Spleen (tissue), 11 donors: ENCODE measurements at regions not wholly inside any gene's neighbourhood (a gene's known extent, or its start where the extent isn't known, plus 50 kb on each side); places are given as distances from the start of the nearest gene placed in this dataset.
"Not testable (repeated sequence)": the region's sequence is repeated elsewhere in the genome, so short reads cannot be mapped to it uniquely, and the experiment has no call there.

Experiments
- DNase-seq: peaks from one replicate; pipeline ENCODE4 v3.0.0-alpha.2; 2020
- H3K27ac ChIP-seq, 8 donors: fragments of 200-600 bp; sonication (generic) in 7 of 8; 1 replicate in 4 of 8; 2 replicates in 4 of 8; pipeline versions ENCODE4 v1.5.0 to v1.8.0; 2016 to 2021; ENCODE audit warnings: inconsistent platforms in 4 of 8, mild to moderate bottlenecking in 4 of 8, moderate library complexity in 1 of 8
- H3K27me3 ChIP-seq, 7 donors: fragments of 200-600 bp; sonication (generic) in 6 of 7; replicated peaks in 1 of 7; 1 replicate in 4 of 7; 2 replicates in 3 of 7; pipeline versions ENCODE4 v1.5.0 to v1.8.0; 2016 to 2021; ENCODE audit warnings: inconsistent platforms in 3 of 7, mild to moderate bottlenecking in 1 of 7
- H3K36me3 ChIP-seq, 6 donors: fragments of 200-600 bp; sonication (generic) in 5 of 6; 1 replicate in 4 of 6; 2 replicates in 2 of 6; pipeline versions ENCODE4 v1.5.0 to v1.8.0; 2016 to 2021; ENCODE audit warnings: inconsistent platforms in 2 of 6
- H3K4me1 ChIP-seq, 6 donors: fragments of 200-600 bp; sonication (generic) in 5 of 6; 1 replicate in 3 of 6; 2 replicates in 3 of 6; pipeline versions ENCODE4 v1.5.0 to v1.8.0; 2016 to 2021; ENCODE audit warnings: inconsistent platforms in 3 of 6
- H3K4me3 ChIP-seq, 8 donors: fragments of 200-600 bp; sonication (generic) in 7 of 8; 1 replicate in 4 of 8; 2 replicates in 4 of 8; pipeline versions ENCODE4 v1.5.0 to v1.8.0; 2016 to 2021; ENCODE audit warnings: inconsistent platforms in 4 of 8, mild to moderate bottlenecking in 4 of 8, moderate library complexity in 2 of 8
- H3K9me3 ChIP-seq, 8 donors: fragments of 200-600 bp; sonication (generic) in 7 of 8; 1 replicate in 4 of 8; 2 replicates in 4 of 8; pipeline versions ENCODE4 v1.5.0 to v1.8.0; 2016 to 2021; ENCODE audit warnings: inconsistent platforms in 4 of 8
- WGBS, 5 donors: extraction: QIAGEN DNeasy Blood & Tissue Kit in 3 of 5; methylation state at CpG; one replicate each; pipeline versions ENCODE4 v1.1.5 to v1.1.7; 2013 to 2018; 5-methylcytosine and 5-hydroxymethylcytosine counted together
- intact Hi-C: fragments of 100-400 bp; cut with DNase I; formaldehyde crosslinking; loops from one replicate; pipeline ENCODE4 v1.15.0; 2023; ENCODE audit warnings: low total_unique reads
- donor health status: healthy with polysubstance abuse.
- donor health status: DM: no; HTN: no; CAD: no; lungs with moderate emphysema.
- donor health status: DM: no; HTN: no; CAD: no.
- donor health status: Bipolar disorder and iron deficiency.
- donor health status: healthy.
- donor health status: DM: no; HTN: no; CAD: no.
- donor health status: DM: yes; HTN: yes; CAD: no.

- H3K4me1 ChIP-seq, H3K36me3 ChIP-seq, DNase-seq, intact Hi-C loops, H3K4me3 ChIP-seq, H3K27ac ChIP-seq, H3K27me3 ChIP-seq, H3K9me3 ChIP-seq: not testable (repeated sequence)
- 52 to 80% (median 69%) methylated on average over 2 to 6 of the region's 7 CpGs for WGBS, 5 donors
These were observed 3073.7 kb downstream of the RPIA start for GRCh38 chr2:91765018-91765754.

GRCh38 chr2:91766349-91767048 is 3075.0 kb downstream of the RPIA start:
- WGBS, 5 donors: 62 to 85% (median 66%) methylated on average over 7 to 9 of the region's 9 CpGs
- intact Hi-C loops, DNase-seq, H3K4me1 ChIP-seq, H3K27ac ChIP-seq, H3K36me3 ChIP-seq, H3K27me3 ChIP-seq, H3K4me3 ChIP-seq, H3K9me3 ChIP-seq: not testable (repeated sequence)

- H3K27me3 ChIP-seq, H3K4me1 ChIP-seq, H3K9me3 ChIP-seq, DNase-seq, intact Hi-C loops, H3K4me3 ChIP-seq, H3K36me3 ChIP-seq, H3K27ac ChIP-seq: not testable (repeated sequence)
- 68 to 93% (median 77%) methylated on average over 3 of the region's 3 CpGs for WGBS, 5 donors
These were observed 3076.8 kb downstream of the RPIA start for GRCh38 chr2:91768301-91768700.

DNA sequence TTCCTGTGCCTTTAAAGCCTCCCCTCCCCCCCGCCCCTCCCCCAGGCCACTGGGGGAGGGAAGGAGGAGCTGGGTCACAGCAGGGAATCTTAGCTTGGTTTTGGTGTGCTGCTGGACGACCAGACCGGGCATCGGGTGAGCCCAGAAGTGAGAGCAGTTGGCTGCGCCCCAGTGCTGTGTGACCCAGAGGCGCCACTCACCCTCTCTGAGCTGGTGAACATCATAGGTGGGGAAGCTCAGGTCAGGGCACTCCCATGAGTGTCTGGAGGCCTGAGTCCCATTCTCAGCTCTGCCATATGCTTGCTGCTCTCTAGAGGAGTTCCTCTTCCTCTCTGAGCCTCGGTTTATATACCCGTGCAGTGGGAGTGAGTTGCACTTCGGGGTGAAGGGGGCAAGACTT is 3077.5 kb downstream of the RPIA start:
- H3K27ac ChIP-seq, intact Hi-C loops, H3K27me3 ChIP-seq, H3K4me1 ChIP-seq, DNase-seq, H3K9me3 ChIP-seq, H3K4me3 ChIP-seq, H3K36me3 ChIP-seq: not testable (repeated sequence)
- WGBS, 5 donors: 68 to 82% (median 73%) methylated on average over 7 to 9 of the region's 9 CpGs

GRCh38 chr2:91770046-91770575 is 3078.6 kb downstream of the RPIA start:
- H3K9me3 ChIP-seq, intact Hi-C loops, H3K27ac ChIP-seq, H3K4me1 ChIP-seq, H3K27me3 ChIP-seq, DNase-seq, H3K36me3 ChIP-seq, H3K4me3 ChIP-seq: not testable (repeated sequence)
- 20 to 66% (median 48%) methylated on average over 2 to 8 of the region's 8 CpGs for WGBS, 5 donors

- DNase-seq, H3K9me3 ChIP-seq, intact Hi-C loops, H3K27me3 ChIP-seq, H3K27ac ChIP-seq, H3K36me3 ChIP-seq, H3K4me3 ChIP-seq, H3K4me1 ChIP-seq: not testable (repeated sequence)
- WGBS, 5 donors: 78 to 95% (median 85%) methylated on average over 4 of the region's 4 CpGs; no CpG with 5 or more reads in 1 of the 5 donors
These were observed 3080.1 kb downstream of the RPIA start for GRCh38 chr2:91771604-91772003.

GRCh38 chr2:91772240-91772937 is 3080.9 kb downstream of the RPIA start:
- intact Hi-C loops, H3K27me3 ChIP-seq, H3K36me3 ChIP-seq, H3K9me3 ChIP-seq, H3K4me1 ChIP-seq, H3K27ac ChIP-seq, H3K4me3 ChIP-seq: not testable (repeated sequence)
- peak; percentile 55 for DNase-seq
- 72 to 89% (median 82%) methylated on average over 1 to 12 of the region's 13 CpGs for WGBS, 5 donors

DNA sequence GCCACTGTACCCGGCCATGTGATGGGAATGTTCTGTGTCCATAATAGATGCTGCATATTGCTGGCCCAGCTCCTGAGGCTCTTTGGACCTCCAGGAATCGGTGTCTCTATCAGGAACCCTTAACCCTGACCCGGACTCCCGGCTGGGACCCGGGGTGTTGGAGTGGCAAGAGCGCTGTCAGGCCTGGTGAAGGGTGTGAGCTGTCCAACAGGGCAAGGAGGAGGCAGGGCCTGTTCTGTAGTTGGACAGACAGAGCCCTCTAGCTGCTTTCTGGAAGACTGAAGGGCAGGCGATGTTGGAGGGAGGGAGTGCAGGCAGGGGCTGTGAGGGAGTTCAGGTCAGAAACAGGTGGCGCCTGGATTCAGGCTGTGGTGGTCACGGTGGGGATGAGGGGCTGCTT is 3082.3 kb downstream of the RPIA start:
- 58 to 90% (median 81%) methylated on average over 4 to 9 of the region's 9 CpGs for WGBS, 5 donors
- DNase-seq: peak; percentile 36
- H3K36me3 ChIP-seq, intact Hi-C loops, H3K4me1 ChIP-seq, H3K9me3 ChIP-seq, H3K27me3 ChIP-seq, H3K4me3 ChIP-seq, H3K27ac ChIP-seq: not testable (repeated sequence)

DNA sequence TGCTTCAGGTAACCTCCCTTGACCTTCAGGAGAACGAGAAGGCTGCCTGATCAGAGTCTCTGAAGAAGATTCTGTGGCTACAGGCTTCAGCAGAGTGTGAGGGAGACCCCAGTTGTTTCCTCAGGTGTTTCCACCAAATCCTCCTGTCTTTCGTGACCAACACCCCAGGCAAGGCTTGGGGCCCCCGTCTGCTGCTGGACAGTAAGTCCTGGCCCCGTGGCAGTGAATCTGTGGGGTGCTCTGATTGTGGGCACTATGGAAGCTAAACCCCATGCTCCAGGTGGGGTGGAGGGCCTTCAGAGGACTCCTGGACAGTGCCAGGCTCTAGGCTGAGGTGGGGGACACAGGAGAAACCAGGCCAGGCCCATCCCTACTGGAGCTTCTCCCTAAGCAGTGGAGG is 3083.7 kb downstream of the RPIA start:
- H3K36me3 ChIP-seq, H3K27ac ChIP-seq, intact Hi-C loops, H3K9me3 ChIP-seq, H3K27me3 ChIP-seq, H3K4me3 ChIP-seq, H3K4me1 ChIP-seq: not testable (repeated sequence)
- DNase-seq: peak; percentile 63
- 62 to 77% (median 70%) methylated on average over 3 to 4 of the region's 4 CpGs for WGBS, 5 donors

DNA sequence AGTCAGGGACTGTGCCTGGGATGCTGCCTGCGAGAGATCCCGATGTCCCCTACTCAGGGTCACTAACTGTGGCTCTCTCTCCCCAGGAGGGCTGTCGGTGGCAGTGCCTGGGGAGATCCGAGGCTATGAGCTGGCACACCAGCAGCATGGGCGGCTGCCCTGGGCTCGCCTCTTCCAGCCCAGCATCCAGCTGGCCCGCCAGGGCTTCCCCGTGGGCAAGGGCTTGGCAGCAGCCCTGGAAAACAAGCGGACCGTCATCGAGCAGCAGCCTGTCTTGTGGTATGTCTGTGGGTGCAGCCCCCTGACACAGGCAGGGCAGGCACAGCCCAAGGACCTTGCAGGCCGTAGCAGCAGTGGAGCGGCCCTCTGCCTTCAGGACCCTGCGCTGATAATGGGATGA is 3088.9 kb downstream of the RPIA start:
- H3K4me1 ChIP-seq, H3K27me3 ChIP-seq, H3K27ac ChIP-seq, intact Hi-C loops, H3K9me3 ChIP-seq, H3K4me3 ChIP-seq, H3K36me3 ChIP-seq: not testable (repeated sequence)
- peak; percentile 39 for DNase-seq
- WGBS, 5 donors: 87 to 91% (median 90%) methylated on average over 10 to 13 of the region's 14 CpGs

DNA sequence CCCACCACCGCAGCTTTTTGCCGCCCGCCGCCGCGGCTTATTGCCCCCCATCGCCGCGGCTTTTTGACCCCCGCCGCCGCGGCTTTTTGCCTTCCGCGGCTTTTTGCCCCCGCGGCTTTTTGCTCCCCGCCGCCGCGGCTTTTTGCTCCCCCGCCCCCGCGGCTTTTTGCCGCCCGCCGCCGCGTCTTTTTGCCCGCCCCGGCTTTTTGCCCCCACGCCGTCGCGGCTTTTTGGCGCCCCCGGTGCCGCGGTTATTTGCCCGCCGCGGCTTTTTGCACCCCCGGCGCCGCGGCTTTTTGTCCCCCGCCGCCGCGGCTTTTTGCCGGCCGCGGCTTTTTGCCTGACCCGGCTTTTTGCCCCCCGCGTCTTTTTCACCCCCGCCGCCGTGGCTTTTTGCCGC is 3061.8 kb upstream of the TEKT4 start:
- intact Hi-C loops, H3K4me1 ChIP-seq, H3K36me3 ChIP-seq, H3K27me3 ChIP-seq, H3K9me3 ChIP-seq, DNase-seq, H3K27ac ChIP-seq: not testable (repeated sequence)
- peak overlapping the region in 4 of 8 donors; percentile 22 to 43 (median 27) for H3K4me3 ChIP-seq
- WGBS, 5 donors: 1 to 13% (median 2%) methylated on average over 19 to 30 of the region's 60 CpGs
